ENCODE measurements at regions not wholly inside any gene's neighbourhood (a gene's known extent, or its start where the extent isn't known, plus 50 kb on each side); places are given as distances from the start of the nearest gene placed in this dataset.
"Not testable (repeated sequence)": the region's sequence is repeated elsewhere in the genome, so short reads cannot be mapped to it uniquely, and the experiment has no call there.

DNA sequence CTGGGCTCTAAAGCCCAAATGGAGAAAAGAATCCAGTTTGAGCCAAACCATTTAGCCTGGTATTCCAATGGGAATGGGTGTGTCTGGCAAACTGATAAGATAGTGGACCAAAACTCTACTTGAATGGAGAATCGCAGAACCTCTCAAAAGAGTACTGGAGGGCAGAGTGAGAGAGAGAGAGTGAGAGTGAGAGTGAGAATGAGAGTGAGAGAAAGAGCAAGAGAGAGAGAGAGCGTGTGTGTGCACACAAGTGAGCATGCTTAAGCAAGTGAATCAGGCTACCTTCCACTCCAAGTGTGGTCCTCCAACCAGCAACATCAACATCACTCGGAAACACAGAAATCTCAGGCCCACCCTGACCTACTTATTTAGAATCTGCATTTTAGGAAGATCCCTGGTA is 58.8 kb downstream of the UQCRFS1 start:
- no peak for TF ChIP-seq CTCF (IDR thresholded peaks at IDR 0.05)
- no peak overlapping the region for H3K4me3 ChIP-seq
- H3K9me3 ChIP-seq, result peaks cover 8 to 23% of the 10 kb centered on the region in 2 donors
- no peaks in the 10 kb centered on the region for H3K27me3 ChIP-seq
- H3K27ac ChIP-seq, result no peak overlapping the region
- intact Hi-C loops (cut with DNase I), result no loop called here
- DNase-seq (ENCODE audit: low spot score in 2 of 2), result no peak
- H3K4me1 ChIP-seq, result no peaks in the 10 kb centered on the region
- no peaks in the 10 kb centered on the region for H3K36me3 ChIP-seq

DNA sequence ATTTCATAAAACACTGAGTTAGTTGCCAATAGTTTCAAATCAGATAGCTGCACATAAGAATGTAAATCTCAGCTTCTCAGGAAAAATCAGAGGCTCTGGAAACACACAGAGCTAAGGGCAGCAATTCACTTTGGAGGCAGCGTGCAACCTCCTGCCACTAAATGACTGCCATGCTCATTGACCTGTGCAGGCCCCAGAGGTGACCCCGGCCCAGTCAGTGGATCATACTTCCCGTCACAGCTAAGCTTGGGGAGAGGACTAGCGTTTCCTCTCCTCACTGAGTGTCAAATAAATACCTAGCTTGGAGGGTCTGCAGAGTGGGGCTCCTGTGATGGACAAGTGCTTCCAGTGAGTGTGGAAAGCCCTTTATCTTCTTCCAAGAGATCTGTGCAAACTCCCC is 67.2 kb downstream of the UQCRFS1 start:
- Histone ChIP-seq H3K36me3 (no peaks in the 10 kb centered on the region), H3K27me3 (no peaks in the 10 kb centered on the region), H3K4me1 (no peaks in the 10 kb centered on the region), H3K9me3 (peaks cover 0 to under 1% of the 10 kb centered on the region in 2 donors), H3K27ac (no peak overlapping the region), H3K4me3 (no peak overlapping the region)
- TF ChIP-seq CTCF (IDR thresholded peaks at IDR 0.05), result no peak
- intact Hi-C loops (cut with DNase I), result no loop called here
- DNase-seq (ENCODE audit: low spot score in 2 of 2), result no peak

DNA sequence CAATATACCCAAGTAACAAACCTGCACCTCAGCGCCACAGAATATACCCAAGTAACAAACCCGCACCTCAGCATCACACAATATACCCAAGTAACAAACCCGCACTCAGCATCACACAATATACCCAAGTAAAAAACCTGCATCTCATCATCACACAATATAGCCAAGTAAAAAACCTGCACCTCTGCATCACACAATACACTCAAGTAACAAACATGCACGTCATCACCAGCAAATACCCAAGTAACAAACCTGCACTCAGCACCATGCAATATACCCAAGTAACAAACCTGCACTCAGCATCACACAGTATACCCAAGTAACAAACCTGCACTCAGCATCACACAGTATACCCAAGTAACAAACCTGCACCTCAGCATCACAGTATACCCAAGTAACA is 69.8 kb downstream of the UQCRFS1 start:
- H3K9me3 ChIP-seq, result peaks cover 11 to 25% of the 10 kb centered on the region in 2 donors
- H3K4me1 ChIP-seq, result no peaks in the 10 kb centered on the region
- no peak overlapping the region for H3K4me3 ChIP-seq
- no peak for TF ChIP-seq CTCF (IDR thresholded peaks at IDR 0.05)
- H3K27ac ChIP-seq, result no peak overlapping the region
- intact Hi-C loops (cut with DNase I), result no loop called here
- no peaks in the 10 kb centered on the region for H3K27me3 ChIP-seq
- H3K36me3 ChIP-seq, result no peaks in the 10 kb centered on the region
- no peak for DNase-seq (ENCODE audit: low spot score in 2 of 2)

DNA sequence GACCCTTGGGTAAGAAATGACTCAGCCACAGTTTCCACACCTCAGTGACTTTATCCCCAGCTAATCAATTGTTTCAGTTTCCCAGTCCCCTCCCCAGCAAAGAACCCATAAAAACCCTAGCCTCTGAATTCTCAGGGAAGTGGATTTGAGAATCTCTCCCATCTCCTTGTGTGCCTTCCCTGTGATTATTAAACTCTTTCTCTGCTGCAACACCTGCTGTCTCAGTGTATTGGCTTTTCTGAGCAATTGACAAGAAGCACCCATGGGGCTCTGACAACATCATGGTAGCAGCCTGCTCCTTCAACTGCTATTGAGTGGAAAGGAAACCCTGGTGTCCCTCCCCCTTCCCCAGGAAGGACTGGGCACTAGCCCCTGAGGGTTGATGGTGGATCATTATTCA is 73.7 kb downstream of the UQCRFS1 start:
- H3K4me3 ChIP-seq, result no peak overlapping the region
- no peak for TF ChIP-seq CTCF (IDR thresholded peaks at IDR 0.05)
- no peak overlapping the region for H3K27ac ChIP-seq
- no peaks in the 10 kb centered on the region for H3K4me1 ChIP-seq
- no peaks in the 10 kb centered on the region for H3K36me3 ChIP-seq
- intact Hi-C loops (cut with DNase I), result no loop called here
- H3K9me3 ChIP-seq, result peaks cover 11 to 27% of the 10 kb centered on the region in 2 donors
- DNase-seq (ENCODE audit: low spot score in 2 of 2), result no peak
- H3K27me3 ChIP-seq, result no peaks in the 10 kb centered on the region

DNA sequence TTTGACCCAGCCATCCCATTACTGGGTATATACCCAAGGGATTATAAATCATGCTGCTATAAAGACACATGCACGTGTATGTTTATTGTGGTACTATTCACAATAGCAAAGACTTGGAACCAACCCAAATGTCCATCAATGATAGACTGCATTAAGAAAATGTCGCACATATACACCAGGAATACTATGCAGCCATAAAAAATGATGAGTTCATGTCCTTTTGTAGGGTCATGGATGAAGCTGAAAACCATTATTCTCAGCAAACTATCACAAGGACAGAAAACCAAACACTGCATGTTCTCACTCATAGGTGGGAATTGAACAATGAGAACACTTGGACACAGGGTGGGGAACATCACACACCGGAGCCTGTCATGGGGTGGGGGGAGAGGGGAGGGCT is 74.7 kb downstream of the UQCRFS1 start:
- H3K36me3 ChIP-seq; H3K4me3 ChIP-seq; H3K4me1 ChIP-seq; intact Hi-C loops (cut with DNase I); H3K27me3 ChIP-seq; DNase-seq (ENCODE audit: low spot score in 2 of 2); H3K27ac ChIP-seq: not testable (repeated sequence)
- peaks cover 11 to 27% of the 10 kb centered on the region in 2 donors for H3K9me3 ChIP-seq

DNA sequence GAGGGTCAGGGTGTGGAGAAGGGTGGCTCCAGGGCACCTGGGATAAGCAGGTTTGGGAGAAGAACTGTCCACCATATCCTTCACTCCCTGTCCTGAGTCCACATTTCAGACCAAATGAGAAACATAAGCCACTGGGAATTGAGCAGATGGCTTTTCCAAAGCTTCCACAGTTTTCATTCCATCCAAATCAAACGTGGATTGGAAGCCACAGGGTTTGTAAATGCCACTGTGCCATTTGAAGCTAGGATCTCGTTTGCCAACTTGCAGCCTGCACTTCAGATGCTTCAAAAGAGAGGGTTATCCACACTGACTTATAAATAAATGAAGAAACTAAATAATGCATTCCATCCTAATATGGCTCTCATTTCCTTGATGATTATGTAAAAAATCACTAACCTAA is 81.5 kb downstream of the UQCRFS1 start:
- no peak overlapping the region for H3K27ac ChIP-seq
- H3K9me3 ChIP-seq, result no peaks in the 10 kb centered on the region
- DNase-seq (ENCODE audit: low spot score in 2 of 2), result no peak
- TF ChIP-seq CTCF (IDR thresholded peaks at IDR 0.05), result no peak
- no peaks in the 10 kb centered on the region for H3K4me1 ChIP-seq
- H3K36me3 ChIP-seq, result no peaks in the 10 kb centered on the region
- no peak overlapping the region for H3K4me3 ChIP-seq
- intact Hi-C loops (cut with DNase I), result no loop called here
- no peaks in the 10 kb centered on the region for H3K27me3 ChIP-seq
